ENCODE measurements at regions not wholly inside any gene's neighbourhood (a gene's known extent, or its start where the extent isn't known, plus 50 kb on each side); places are given as distances from the start of the nearest gene placed in this dataset.

GRCh38 chrX:15136795-15137194 lies 133.1 kb downstream of the ASB9 start:
- TF ChIP-seq POLR2A (IDR thresholded peaks at IDR 0.05) (no peak), CTCF (IDR thresholded peaks at IDR 0.05) (no peak)

Data from right lobe of liver (tissue), 4 donors.